HG02571 (cell line): ENCODE measurements at regions not wholly inside any gene's neighbourhood (a gene's known extent, or its start where the extent isn't known, plus 50 kb on each side); places are given as distances from the start of the nearest gene placed in this dataset.

ENCODE experiments used
- ATAC-seq: cut with Tn5 transposase; IDR thresholded peaks from one replicate; pipeline ENCODE4 v1.9.1; 2021; ENCODE audit warnings: mild to moderate bottlenecking, moderate library complexity; ENCODE audit not compliant: unreplicated experiment

DNA sequence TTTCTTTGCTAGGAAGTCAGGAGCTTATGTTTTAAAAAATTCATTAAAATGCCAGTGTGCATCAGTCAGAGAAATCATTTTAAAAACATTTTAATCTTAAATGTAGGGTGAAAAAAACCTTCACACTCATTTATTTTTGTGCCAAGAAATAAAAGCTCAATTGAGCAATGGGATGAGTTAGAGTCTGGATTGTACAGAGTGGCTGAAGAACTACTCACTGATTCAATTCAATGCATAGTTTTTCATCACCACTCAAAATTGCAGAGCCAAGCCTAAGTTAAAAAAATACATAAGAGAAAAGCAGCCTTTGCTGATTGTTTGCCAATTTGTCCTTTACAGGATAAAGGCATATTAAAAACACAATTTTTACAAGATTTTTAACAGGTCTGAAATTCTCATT is 168.2 kb upstream of the DMRTA1 start:
- ATAC-seq, result no peak

DNA sequence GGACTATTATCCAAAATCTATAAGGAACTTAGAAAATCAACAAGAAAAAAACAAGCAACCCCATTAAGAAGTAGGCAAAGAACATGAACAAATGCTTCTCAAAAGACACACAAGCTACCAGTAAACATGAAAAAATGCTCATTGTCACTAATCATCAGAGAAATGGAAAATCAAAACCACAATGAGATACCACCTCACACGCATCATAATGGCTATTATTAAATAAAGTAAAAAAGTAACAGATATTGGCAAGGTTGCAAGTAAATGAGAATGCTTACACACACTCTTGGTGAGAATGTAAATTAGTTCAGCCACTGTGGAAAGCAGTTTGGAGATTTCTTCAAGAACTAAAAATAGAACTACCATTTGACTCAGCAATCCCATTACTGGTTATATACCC is 167.0 kb upstream of the DMRTA1 start:
- no peak for ATAC-seq

DNA sequence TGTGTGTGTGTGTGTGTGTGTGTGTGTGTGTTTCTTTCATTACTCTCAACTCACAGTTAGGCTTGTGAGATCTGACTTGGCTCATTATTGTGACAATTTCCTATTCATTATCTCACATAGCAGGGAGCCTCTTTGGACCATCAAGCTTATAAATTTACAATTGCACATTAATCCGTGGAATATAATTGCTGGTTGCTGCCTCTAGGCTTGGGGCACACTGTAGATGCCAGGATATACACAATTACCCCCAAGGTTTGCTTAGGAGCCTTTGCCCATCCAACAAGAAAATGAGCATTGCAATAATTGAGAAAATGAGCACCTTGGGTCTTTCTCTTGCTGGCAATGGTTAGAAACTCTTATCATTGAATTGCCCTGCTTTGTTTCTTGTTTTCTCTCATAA is 161.6 kb upstream of the DMRTA1 start:
- no peak for ATAC-seq

DNA sequence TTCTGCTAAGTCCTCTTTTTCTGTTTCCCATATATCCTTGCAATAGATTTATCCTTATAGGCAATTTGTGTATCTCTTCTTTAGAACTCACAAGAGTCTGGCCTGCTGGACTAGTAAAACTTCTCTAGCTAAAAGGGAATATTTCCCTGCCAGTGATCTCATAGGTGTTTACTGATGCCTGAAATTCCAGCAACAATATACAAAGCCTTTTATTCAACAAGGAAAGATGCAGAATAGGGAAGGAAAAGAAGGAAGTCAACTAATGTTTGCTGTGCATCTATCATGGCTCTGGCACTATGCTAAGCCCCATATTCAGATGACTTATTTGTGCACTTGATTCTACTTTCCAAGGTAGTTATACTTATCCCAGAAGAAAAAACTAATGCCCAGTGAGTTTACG is 160.0 kb upstream of the DMRTA1 start:
- no peak for ATAC-seq

DNA sequence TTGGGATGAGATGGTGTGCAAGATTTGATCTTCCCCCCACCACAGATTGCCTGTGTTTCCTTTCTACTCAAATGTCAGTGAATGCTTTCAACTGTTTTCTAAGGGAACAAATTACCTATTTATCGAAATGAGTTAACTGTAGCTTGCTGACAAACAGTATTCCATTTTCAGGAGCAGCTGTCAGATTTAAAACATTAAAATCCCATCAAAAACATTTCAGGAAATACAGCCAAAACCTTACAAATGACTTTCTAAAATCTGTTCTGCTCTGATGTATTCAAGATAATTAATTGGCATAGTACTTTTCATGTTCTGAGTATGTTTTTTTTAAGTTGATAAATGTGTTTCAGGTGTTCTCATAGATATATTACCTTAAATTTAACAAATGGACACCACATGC is 158.0 kb upstream of the DMRTA1 start:
- no peak for ATAC-seq

DNA sequence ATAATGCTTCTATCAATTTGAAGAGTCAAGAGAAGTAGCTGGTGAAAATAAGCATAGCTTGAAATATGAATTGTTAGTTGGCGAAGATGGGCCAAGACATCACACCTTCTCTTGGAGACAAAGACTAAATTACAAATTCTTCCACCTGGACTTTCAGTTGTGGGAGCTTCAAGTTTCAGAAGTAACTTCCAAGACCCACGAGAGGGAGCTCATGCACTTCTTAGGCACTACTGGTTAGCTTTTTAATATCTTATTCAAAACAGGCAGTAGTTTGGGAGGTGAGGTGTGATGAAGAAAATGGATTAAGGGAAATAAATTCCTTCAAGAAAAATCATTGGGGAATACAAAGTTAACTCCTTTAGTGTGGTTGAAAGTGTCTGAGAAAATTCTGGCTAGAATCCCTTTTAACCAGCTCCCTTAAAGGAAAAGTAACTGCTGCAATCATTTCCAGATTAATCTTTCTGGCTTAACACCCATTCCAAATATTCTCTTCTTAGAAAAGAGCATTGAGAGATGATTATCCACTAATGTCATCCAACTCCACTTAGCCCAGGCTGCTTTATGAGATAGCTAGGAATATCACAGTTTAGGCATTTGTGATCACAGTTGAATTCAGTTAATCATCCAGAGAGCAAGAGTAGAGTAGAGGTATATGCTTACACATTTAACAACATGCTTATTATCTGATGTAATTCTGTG is 139.5 kb upstream of the DMRTA1 start:
- no peak for ATAC-seq

DNA sequence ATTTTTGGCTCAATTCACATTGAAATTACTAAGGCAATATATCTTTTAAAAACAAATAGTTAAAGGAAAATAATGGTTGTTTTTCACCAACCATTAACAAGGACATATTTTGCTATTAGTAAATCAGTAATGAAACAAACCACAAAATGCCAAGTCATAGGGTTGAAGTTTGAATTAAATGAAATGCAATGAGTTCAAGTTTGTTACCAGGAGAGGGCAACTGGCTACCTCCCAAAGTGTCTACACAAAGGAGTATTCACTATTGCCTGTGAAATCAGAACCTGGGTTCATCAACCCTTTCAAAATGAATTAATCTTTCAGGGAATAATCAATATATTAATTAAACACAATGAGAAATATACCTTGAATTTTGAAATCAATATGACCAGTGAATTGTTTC is 138.4 kb upstream of the DMRTA1 start:
- no peak for ATAC-seq

DNA sequence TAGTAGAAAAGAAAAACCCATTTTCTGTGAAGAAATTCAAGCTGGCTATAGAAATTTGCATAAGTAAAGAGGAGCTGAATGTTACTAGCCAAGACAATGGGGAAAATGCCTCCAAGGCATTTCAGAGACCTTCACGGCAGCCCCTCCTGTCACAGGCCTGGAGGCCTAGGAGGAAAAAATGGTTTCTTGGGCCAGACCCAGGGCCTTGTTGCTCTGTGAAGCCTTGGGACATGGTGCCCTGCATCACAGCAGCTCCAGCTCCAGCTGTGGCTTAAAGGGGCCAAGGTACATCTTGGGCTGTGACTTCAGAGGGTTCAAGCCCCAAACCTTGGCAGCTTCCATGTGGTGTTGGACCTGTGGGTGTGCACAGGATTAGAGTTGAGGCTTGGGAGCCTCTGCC is 130.0 kb upstream of the DMRTA1 start:
- no peak for ATAC-seq

DNA sequence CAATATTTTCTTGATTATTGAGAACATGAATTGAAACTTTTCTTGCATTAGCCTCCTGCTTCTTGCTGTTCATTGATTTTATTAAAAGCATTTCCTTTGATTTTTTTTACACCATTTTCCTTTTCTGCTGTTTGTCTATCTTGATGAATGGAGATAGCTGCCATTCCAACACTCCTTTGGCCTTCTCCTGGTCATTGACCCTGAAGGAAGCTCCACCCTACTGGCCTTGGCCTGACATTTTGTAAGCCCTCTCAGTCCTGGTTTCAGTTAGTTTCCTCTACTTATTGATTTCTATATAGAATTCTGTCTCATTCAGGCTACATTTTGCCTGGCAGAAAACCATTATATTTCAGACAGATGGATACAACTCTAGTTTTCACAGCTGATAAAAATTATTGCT is 115.1 kb upstream of the DMRTA1 start:
- ATAC-seq, result no peak

DNA sequence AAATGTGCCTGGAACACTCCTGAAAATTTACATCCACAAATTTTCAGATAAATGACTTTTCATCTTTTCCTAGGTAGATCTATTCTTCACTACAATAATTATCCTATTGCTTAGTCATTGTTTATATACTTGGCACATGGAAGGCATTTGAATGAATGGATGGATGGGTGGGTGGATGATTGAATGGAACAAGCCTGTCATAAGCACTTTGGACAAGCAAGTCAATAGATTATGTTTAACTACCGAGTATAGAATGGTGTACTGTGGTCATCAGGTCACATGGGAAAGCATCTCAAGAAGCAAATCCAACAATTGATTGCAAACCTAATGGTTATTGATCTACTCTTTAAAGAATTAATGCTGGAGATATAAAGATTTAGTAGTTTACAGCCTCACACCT is 114.4 kb upstream of the DMRTA1 start:
- no peak for ATAC-seq

DNA sequence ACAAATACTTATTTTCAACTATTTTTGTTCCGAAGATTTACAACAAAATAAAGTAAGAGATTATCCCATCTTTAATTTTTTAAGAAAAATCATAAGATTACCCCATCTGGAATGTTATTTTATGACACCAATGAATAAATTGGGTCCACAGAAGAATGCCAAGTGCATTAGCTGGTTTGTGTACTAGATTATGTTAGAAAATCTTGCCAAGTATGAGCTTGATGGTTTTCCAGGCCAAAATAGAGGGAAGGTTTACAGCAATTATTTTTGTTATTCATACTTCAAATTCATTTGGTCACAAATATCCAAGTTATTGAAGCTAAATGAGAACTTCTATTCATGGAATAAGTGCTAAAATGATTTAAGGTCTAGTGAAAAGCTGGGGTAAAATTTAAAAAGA is 109.4 kb upstream of the DMRTA1 start:
- no peak for ATAC-seq

DNA sequence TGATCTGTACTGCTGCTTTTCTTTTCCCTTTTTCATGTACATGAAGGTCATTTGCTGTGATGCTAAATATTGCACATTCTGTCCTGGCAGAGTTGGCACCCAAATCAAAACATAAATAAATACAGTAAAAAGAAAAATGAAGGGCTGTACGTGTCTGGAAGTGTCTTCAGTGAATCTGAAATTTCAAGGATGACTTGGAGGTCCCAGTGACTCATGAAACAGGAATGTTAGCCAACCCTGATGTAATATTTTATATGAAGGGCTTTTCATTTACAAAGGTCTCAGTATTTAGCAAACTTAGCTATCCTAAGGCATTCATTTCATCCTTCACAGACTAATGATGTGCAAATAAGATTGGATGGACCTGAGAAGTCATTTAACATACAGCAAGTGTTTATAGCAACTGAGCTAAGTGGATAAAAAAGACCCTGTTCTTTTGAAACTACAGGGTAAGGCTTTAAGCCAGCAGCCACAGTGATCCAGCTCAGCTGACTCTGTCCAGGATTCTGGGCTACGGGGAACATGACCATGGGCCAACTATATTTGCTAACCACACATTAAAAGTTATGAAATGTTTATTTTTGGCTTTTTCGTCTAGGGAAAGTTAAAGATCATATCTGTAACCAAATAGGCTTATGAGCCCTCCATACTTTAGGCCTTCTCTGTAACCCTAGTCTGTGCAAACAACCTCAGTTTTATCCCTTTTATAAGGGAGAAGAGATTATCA is 104.0 kb upstream of the DMRTA1 start:
- no peak for ATAC-seq

DNA sequence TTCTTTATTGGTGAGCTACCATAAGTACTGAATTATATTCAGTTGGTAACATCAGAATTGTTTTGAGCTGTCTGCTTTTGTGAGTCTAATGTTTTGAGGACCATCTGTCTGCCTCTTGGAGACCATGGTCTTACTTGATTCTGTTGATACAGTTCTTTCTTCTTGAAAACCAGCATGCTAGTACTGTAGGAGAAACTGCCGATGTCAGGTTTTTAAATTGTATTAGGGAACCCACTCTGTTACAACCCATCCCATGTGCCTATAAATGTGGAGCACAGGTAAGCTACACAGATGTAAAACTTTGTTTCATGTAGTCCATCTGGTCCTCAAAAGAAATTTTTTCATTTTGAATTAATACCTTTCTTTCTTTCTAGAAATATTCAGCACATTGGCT is 103.4 kb upstream of the DMRTA1 start:
- no peak for ATAC-seq

DNA sequence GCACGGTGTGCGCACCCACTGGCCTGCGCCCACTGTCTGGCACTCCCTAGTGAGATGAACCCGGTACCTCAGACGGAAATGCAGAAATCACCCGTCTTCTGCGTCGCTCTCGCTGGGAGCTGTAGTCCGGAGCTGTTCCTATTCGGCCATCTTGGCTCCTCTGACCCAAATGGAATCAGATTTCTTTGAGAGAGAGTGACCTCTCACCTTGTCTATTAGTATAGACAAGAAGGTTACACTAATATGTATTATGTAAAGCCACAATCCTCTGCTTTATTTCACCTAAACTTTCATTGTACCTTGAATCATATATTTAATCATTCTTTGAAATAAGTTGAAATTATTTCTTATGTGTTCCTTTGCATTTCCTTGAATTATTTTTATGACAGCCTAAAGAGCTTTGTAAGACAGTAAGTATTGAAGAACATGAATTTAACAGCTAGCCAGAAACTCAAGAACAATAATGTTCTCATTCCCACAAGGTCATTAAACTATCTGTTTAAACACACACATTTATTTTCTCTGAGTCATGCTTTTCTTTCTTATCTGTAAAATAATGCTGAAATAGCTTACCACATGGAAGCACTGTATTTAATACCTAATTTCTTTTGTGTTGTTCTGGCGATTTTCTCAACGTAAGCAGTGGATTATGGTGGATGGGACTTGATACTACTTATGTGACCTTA is 91.8 kb upstream of the DMRTA1 start:
- ATAC-seq, result no peak

DNA sequence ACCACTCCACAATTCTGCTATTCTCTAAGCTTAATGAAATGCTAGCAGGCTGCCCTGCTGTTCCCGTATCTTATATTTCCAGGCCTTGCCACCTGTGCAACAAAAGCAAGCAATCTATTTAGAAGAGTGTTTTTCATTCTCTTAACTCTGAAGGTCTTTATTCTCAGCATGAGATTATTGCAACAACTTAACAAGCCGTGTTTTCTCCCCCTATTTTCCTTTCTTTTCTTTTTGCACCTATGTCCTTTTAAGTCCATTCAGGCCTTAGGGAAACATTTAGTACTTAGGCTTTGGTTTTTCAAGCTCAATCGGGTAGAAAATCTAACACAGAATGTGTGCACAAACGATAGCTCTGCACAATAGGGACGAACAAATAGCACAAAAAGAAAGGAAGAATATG is 89.6 kb upstream of the DMRTA1 start:
- ATAC-seq, result no peak

DNA sequence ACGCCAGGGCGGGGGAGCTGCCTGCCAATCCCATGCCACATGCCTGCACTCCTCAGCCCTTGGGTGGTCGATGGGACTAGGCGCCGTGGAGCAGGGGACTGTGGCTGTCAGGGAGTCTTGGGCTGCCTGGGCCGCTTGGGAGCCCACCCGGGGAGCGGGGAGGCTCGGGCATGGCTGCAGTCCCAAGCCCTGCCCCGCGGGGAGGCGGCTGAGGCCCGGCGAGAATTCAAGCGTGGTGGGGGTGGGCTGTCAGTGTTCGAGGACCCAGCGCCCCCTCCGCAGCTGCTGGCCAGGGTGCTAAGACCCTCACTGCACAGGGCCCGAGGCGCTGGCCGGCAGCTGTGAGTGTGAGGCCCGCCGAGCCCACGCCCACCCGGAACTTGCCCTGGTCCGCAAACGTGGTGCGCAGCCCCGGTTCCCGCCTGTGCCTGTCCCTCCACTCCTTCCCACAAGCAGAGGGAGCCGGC is 83.2 kb upstream of the DMRTA1 start:
- no peak for ATAC-seq

DNA sequence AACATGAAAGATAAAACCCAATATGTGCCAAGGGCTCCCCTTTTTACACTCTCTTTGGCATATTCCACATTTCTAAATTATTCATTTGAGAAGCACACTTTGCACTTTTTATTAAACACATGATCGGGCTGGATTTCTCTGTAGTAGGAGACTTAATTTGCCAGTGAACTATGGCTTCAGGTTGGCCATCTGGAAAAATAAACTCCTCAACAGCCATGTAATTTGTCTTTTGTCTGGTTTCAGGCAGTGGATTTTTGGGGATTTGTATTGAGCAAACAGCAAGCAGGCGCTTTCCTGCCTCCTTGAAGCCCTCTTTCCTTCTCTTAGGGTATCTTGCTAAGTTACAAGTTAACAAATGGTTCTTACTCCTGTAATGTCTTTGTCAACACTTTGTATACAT is 73.0 kb upstream of the DMRTA1 start:
- ATAC-seq, result no peak

DNA sequence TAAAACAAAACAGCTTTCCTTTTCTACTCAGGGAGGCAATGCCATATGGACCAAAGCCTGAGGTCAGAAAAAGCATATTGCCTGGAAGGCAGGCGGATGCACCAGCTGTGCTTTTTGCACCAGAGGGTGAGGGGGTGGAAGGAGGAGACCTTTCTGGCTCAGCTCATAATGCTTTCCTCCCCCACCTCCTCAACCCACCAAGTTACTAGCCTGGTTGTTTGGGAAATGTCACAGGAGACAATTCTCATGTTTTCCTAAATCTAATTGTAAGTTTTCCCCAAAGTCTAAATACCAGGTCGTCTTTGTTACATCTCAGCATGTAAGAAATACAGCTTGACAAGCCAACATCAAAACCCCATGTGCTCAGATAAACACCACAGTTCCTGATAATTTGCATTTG is 72.6 kb upstream of the DMRTA1 start:
- no peak for ATAC-seq

DNA sequence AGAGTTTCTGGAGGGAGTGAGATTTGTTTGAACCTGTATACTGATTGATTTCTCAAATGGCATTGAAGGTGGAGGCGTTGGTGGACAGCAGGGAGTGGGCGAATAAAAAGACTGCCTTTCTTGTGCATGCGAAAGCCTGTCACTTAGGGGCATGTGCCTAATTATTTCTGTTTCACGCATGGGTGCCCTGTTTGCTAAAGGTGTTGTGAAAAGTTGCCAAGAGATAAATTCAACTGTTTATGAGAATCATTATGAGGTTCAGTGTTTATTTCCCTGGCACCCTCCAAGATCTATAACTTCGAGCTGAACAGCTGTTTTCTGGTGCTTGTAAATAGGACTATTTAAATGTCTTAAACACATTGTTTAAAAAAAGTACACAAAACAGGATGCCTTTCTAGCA is 67.4 kb upstream of the DMRTA1 start:
- ATAC-seq, result no peak

DNA sequence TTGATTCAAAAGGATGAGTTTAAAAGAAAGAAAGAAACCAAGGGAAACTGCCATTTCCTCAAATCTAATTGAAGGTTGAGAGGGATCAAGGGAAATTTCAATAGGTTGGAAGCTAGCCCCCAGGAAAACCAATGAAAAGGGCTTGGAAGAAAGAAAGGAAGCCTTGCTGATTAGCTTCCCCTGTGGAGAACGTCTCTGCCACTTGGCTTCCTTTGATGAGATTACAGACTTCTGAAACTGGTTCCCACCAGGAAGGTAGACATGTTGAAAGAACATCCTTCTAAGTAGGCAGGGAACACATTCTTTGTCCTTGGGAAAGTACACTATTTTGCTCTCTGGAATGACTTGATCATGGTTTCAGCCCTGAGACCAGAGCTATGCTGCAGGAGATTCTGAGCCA is 65.5 kb upstream of the DMRTA1 start:
- no peak for ATAC-seq

DNA sequence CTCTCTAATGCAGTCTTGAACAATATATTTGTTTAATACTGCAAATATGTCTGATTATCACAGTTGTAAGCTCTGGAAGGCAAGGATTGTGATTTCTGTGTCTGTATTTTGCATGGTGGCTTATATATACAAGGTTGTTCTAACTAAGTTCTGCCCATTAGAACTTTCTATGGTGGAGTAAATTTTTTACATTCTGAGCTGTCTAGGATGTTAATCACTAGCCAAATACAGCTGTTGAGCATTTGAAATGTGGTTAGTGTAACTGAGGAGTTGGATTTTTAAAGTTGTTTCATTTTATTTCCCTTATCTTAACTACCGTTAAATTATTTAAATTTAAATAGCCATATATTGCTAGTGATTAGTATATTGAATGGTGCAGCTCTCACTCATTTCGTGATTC is 64.3 kb upstream of the DMRTA1 start:
- ATAC-seq, result no peak

DNA sequence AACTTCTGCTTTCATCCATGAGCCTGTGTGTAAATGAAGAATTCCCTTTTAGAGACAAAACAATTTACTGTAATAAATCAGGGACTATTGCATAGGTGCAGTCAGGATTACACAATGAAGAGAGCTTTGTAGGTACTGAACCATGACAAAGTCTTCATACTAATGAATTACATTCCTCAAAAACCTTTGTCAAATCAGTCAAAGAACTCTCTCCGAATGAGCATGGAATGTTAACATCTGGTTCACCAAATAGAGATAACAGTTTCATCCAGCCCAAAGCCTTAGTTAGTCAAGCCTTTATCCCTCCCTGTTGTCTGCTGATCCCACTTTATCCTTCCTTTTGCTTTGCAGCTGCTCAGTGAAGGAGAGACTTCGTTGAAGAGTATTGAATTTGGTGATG is 62.9 kb upstream of the DMRTA1 start:
- no peak for ATAC-seq
